Stomach (tissue), 4 donors: ENCODE measurements at regions not wholly inside any gene's neighbourhood (a gene's known extent, or its start where the extent isn't known, plus 50 kb on each side); places are given as distances from the start of the nearest gene placed in this dataset.

Experiments
- POLR2A ChIP-seq, 4 donors: fragments of 450-650 bp; IDR thresholded peaks; one replicate each; pipeline ENCODE4 v1.6.1; 2016; ENCODE audit warnings: antibody characterized with exemption in 4 of 4, control low read depth in 2 of 4, mild to moderate bottlenecking in 1 of 4, moderate library complexity in 1 of 4
- TF ChIP-seq, protein P1 (sequence below), 7 experiments: fragments of 450-650 bp in 4 of 7; fragments of 200-600 bp in 3 of 7; sonication (generic) in 3 of 7; IDR thresholded peaks; one replicate each; pipeline ENCODE4 v1.5.1; 2016 to 2019; ENCODE audit warnings: antibody characterized with exemption in 7 of 7, control low read depth in 2 of 7, mild to moderate bottlenecking in 1 of 7

DNA sequence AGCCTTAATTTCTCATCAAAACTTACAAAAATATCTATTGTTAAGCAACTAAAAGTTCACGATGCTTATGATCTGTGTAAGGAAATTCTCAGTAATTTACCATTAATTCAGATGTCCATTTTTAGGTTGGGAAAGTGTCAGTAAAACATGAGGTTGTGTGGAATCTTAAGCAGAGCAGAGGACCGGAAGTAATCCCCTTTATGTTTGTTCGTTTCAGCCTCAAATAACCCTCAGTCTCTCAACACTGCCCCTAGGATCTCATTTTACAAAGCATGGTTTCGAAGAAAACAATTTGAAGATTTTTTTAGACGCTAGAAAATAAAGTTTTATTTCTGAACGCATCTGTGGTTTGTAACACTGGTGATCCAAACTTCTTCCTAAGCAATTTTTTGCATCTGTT is 504.2 kb downstream of the MAT2B start:
- TF ChIP-seq, protein P1, sequence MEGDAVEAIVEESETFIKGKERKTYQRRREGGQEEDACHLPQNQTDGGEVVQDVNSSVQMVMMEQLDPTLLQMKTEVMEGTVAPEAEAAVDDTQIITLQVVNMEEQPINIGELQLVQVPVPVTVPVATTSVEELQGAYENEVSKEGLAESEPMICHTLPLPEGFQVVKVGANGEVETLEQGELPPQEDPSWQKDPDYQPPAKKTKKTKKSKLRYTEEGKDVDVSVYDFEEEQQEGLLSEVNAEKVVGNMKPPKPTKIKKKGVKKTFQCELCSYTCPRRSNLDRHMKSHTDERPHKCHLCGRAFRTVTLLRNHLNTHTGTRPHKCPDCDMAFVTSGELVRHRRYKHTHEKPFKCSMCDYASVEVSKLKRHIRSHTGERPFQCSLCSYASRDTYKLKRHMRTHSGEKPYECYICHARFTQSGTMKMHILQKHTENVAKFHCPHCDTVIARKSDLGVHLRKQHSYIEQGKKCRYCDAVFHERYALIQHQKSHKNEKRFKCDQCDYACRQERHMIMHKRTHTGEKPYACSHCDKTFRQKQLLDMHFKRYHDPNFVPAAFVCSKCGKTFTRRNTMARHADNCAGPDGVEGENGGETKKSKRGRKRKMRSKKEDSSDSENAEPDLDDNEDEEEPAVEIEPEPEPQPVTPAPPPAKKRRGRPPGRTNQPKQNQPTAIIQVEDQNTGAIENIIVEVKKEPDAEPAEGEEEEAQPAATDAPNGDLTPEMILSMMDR (IDR thresholded peaks at IDR 0.05), result no peak
- TF ChIP-seq POLR2A (IDR thresholded peaks at IDR 0.05), result no peak
